ENCODE measurements at regions not wholly inside any gene's neighbourhood (a gene's known extent, or its start where the extent isn't known, plus 50 kb on each side); places are given as distances from the start of the nearest gene placed in this dataset.

- H3K27ac ChIP-seq (ENCODE audit: low read length): no peak overlapping the region
- no peak for ATAC-seq
- no peak for DNase-seq
- H3K4me3 ChIP-seq (ENCODE audit: low read length): no peak overlapping the region
- WGBS: 54% methylated on average over 5 of the region's 5 CpGs
- H3K9me3 ChIP-seq (ENCODE audit: control insufficient read depth, low read length): no peaks in the 10 kb centered on the region
- H3K4me1 ChIP-seq (ENCODE audit: control insufficient read depth, insufficient read depth, low read length): peaks cover 1% of the 10 kb centered on the region
- H3K27me3 ChIP-seq (ENCODE audit: control insufficient read depth, insufficient read depth): no peaks in the 10 kb centered on the region
- intact Hi-C loops (cut with DNase I): no loop called here
Measured at GRCh38 chr2:177020524-177021119, 192.0 kb upstream of the HNRNPA3 start.

DNA sequence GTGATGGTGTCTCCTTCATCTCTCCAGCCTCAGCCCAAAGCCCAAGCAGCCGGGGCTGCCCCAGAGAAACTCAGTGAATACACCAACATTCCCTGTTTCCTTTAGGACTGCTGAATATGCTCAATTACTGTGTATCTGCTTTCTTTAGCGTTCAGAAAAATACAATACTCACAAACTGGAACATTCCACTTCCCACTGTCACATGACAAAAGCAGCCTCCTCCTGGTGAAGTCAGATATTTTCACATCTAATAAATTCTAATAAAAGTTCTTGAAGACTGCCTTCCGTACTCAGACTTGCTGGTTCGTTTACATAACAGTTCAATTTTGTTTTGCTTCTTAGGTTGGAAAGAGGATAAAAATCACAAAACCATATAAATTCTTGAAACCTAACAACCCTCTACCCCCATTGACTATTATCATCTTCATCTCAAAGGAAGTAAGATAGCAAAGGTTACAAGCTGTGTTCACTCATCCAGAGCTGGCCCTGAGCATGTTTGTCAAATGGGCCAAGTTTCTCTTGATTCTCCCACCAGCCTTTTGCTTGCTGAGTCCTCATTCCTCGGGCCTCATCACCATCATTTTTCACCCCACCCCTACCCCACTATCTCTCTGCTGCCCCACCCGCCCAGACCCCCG is 190.8 kb upstream of the HNRNPA3 start:
- peaks cover 1% of the 10 kb centered on the region for H3K4me1 ChIP-seq (ENCODE audit: control insufficient read depth, insufficient read depth, low read length)
- DNase-seq: no peak
- 65% methylated on average over 7 of the region's 7 CpGs for WGBS
- intact Hi-C loops (cut with DNase I): no loop called here
- no peak overlapping the region for H3K27ac ChIP-seq (ENCODE audit: low read length)
- no peak overlapping the region for H3K4me3 ChIP-seq (ENCODE audit: low read length)
- H3K9me3 ChIP-seq (ENCODE audit: control insufficient read depth, low read length): no peaks in the 10 kb centered on the region
- no peak for ATAC-seq
- H3K27me3 ChIP-seq (ENCODE audit: control insufficient read depth, insufficient read depth): no peaks in the 10 kb centered on the region

DNA sequence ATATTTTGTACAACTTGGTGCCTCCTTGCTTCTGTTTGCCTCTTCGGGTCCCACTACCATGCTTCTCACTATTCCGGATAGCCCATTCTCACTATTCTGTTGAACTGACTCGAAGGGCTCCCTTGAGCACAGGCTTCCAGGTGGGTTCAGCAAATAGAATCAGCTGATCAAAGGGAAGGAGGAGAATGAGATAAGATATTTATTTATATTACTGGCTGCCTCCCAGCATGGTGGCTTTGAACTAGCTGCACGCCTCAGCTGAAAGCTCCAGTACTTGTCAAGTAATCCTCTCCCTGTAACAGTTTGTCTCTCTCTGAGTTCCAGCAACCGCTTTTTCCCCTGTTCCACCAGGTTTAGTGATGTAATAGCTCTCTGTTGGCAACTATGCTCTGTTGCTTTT is 187.8 kb upstream of the HNRNPA3 start:
- intact Hi-C loops (cut with DNase I): no loop called here
- DNase-seq (no peak), ATAC-seq (no peak)
- 52% methylated on average over 5 of the region's 5 CpGs for WGBS
- H3K9me3 ChIP-seq (ENCODE audit: control insufficient read depth, low read length): no peaks in the 10 kb centered on the region
- no peak overlapping the region for H3K4me3 ChIP-seq (ENCODE audit: low read length)
- no peak overlapping the region for H3K27ac ChIP-seq (ENCODE audit: low read length)
- no peaks in the 10 kb centered on the region for H3K27me3 ChIP-seq (ENCODE audit: control insufficient read depth, insufficient read depth)
- peaks cover 1% of the 10 kb centered on the region for H3K4me1 ChIP-seq (ENCODE audit: control insufficient read depth, insufficient read depth, low read length)

- WGBS: 59% methylated on average over 2 of the region's 2 CpGs
- DNase-seq: no peak
- intact Hi-C loops (cut with DNase I): no loop called here
- Histone ChIP-seq H3K9me3 (ENCODE audit: control insufficient read depth, low read length) (no peaks in the 10 kb centered on the region), H3K4me3 (ENCODE audit: low read length) (no peak overlapping the region), H3K27ac (ENCODE audit: low read length) (no peak overlapping the region), H3K4me1 (ENCODE audit: control insufficient read depth, insufficient read depth, low read length) (no peaks in the 10 kb centered on the region), H3K27me3 (ENCODE audit: control insufficient read depth, insufficient read depth) (no peaks in the 10 kb centered on the region)
- ATAC-seq: no peak
Measured at GRCh38 chr2:177026253-177026652, 186.3 kb upstream of the HNRNPA3 start.

GRCh38 chr2:177026956-177027355 is 185.6 kb upstream of the HNRNPA3 start:
- ATAC-seq (no peak), DNase-seq (no peak)
- H3K4me3 ChIP-seq (ENCODE audit: low read length): no peak overlapping the region
- H3K27me3 ChIP-seq (ENCODE audit: control insufficient read depth, insufficient read depth): no peaks in the 10 kb centered on the region
- no peaks in the 10 kb centered on the region for H3K9me3 ChIP-seq (ENCODE audit: control insufficient read depth, low read length)
- no peak overlapping the region for H3K27ac ChIP-seq (ENCODE audit: low read length)
- H3K4me1 ChIP-seq (ENCODE audit: control insufficient read depth, insufficient read depth, low read length): no peaks in the 10 kb centered on the region
- intact Hi-C loops (cut with DNase I): no loop called here
- WGBS: 81% methylated on average over 2 of the region's 2 CpGs

DNA sequence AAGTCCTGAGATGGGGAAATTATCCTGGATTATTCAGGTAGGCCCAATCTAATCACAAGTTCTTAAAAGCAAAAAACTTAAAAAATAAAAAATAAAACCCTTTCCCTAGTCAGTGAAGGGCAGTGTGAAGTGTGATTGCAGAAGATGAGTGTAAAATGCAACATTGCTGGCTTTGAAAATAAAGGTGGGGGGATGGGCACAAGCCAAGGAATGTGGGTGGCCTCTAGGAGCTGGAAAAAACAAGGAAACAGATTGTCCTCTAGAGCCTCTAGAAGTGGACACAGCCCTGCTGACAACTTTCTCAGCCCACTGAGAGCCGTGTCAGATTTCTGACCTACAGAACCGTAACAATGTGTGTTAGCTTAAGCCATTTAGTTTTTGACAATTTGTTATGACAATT is 184.3 kb upstream of the HNRNPA3 start:
- no peak overlapping the region for H3K27ac ChIP-seq (ENCODE audit: low read length)
- H3K27me3 ChIP-seq (ENCODE audit: control insufficient read depth, insufficient read depth): no peaks in the 10 kb centered on the region
- no peaks in the 10 kb centered on the region for H3K4me1 ChIP-seq (ENCODE audit: control insufficient read depth, insufficient read depth, low read length)
- ATAC-seq: no peak
- DNase-seq: no peak
- H3K4me3 ChIP-seq (ENCODE audit: low read length): no peak overlapping the region
- no peaks in the 10 kb centered on the region for H3K9me3 ChIP-seq (ENCODE audit: control insufficient read depth, low read length)
- intact Hi-C loops (cut with DNase I): no loop called here
- 83% methylated on average over 2 of the region's 2 CpGs for WGBS

DNA sequence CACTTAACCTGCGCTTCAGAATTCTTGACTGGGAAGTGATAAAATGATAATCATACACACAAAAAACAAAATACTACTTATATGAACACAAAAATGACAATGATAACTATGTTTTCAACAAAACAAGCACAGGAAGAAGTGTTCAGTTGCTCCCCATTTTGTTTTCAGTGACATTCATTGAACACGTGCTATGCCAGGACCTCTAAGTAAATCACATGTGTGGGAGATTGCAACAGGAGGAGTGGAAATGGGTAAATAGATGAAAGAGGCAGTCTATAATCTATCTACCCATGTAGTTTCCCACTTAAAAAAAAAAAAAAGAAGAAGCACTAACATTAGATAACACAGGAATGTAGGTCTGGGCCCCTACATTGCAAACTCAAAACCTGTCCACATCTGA is 183.5 kb upstream of the HNRNPA3 start:
- ATAC-seq (no peak), DNase-seq (no peak)
- intact Hi-C loops (cut with DNase I): no loop called here
- H3K27ac ChIP-seq (ENCODE audit: low read length): no peak overlapping the region
- H3K9me3 ChIP-seq (ENCODE audit: control insufficient read depth, low read length): no peaks in the 10 kb centered on the region
- WGBS: 78% methylated on average over 2 of the region's 2 CpGs
- no peaks in the 10 kb centered on the region for H3K27me3 ChIP-seq (ENCODE audit: control insufficient read depth, insufficient read depth)
- H3K4me1 ChIP-seq (ENCODE audit: control insufficient read depth, insufficient read depth, low read length): no peaks in the 10 kb centered on the region
- H3K4me3 ChIP-seq (ENCODE audit: low read length): no peak overlapping the region

DNA sequence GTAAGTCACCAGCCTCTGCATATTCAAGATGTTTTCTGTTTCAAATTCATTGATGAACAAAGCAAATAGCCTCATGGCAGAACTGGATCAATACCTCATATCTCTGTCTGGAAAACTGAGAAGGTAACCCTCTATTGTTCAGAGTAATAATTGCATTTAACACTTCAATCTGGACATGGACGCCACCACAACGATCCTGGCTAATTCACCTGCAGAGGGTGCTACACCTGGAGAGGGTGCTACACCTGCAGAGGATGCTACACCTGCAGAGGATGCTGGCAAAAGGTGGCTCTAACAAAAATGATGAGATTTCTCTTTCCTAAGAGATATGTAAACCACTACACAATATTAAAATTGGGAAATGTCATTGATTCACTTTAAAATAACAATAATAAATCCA is 183.1 kb upstream of the HNRNPA3 start:
- H3K27ac ChIP-seq (ENCODE audit: low read length): no peak overlapping the region
- no peak for DNase-seq
- no peaks in the 10 kb centered on the region for H3K9me3 ChIP-seq (ENCODE audit: control insufficient read depth, low read length)
- ATAC-seq: no peak
- 56% methylated on average over 2 of the region's 2 CpGs for WGBS
- no peak overlapping the region for H3K4me3 ChIP-seq (ENCODE audit: low read length)
- H3K27me3 ChIP-seq (ENCODE audit: control insufficient read depth, insufficient read depth): no peaks in the 10 kb centered on the region
- intact Hi-C loops (cut with DNase I): no loop called here
- H3K4me1 ChIP-seq (ENCODE audit: control insufficient read depth, insufficient read depth, low read length): no peaks in the 10 kb centered on the region

DNA sequence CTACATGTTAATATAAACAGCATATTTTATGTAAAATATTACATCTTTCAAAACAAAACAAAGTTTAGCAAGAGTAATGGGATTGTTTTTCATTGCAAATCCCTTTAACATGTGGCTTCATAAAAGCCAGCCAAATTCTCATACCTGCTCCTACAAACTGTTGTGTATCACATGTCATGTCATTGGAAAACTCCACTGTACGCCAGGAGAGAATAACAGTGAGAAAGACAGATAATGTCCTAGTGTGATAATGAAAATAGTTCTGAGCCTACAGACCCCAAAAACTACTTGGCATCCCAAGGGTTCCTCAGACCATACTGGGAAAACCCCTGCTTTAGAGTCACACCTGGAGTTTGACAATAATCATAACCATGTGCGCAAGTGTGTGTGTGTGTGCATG is 182.7 kb upstream of the HNRNPA3 start:
- H3K27me3 ChIP-seq (ENCODE audit: control insufficient read depth, insufficient read depth): no peaks in the 10 kb centered on the region
- no peak overlapping the region for H3K27ac ChIP-seq (ENCODE audit: low read length)
- ATAC-seq: no peak
- DNase-seq: no peak
- 89% methylated on average over 2 of the region's 2 CpGs for WGBS
- intact Hi-C loops (cut with DNase I): no loop called here
- no peaks in the 10 kb centered on the region for H3K4me1 ChIP-seq (ENCODE audit: control insufficient read depth, insufficient read depth, low read length)
- H3K4me3 ChIP-seq (ENCODE audit: low read length): no peak overlapping the region
- no peaks in the 10 kb centered on the region for H3K9me3 ChIP-seq (ENCODE audit: control insufficient read depth, low read length)

DNA sequence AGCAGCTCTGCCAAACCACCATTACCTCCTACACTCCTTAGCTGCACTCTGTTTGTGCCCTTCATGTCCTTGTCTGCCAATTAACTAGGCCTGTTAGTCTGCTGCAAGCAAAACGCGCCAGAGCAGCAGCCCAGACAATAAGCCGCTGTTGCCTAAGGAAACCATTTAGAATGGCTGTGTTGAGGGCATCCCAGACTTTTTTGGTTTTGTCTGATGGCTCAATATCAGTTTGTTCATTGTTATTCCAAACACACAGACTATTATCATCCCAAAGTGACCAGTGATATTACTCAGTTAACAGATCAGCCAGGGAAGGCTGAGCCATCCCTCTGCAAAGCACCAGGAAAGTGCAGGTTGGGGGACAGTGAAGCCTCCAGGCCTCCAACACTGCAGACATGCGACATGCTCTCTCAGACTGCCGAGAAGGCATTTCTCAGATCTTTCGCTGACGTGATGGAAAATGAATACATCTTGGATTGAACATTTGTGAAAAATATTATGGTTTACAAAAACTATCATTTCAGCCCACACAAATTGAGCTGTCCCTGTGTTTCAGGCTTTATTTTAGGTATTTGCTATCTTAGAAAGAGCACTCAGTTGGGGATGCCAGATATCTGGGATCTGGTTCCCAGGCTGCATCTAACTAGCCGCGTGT is 182.0 kb upstream of the HNRNPA3 start:
- intact Hi-C loops (cut with DNase I): no loop called here
- Histone ChIP-seq H3K27me3 (ENCODE audit: control insufficient read depth, insufficient read depth) (no peaks in the 10 kb centered on the region), H3K4me1 (ENCODE audit: control insufficient read depth, insufficient read depth, low read length) (no peaks in the 10 kb centered on the region), H3K9me3 (ENCODE audit: control insufficient read depth, low read length) (no peaks in the 10 kb centered on the region), H3K4me3 (ENCODE audit: low read length) (no peak overlapping the region), H3K27ac (ENCODE audit: low read length) (no peak overlapping the region)
- DNase-seq (no peak), ATAC-seq (no peak)
- WGBS: 84% methylated on average over 9 of the region's 9 CpGs

- Histone ChIP-seq H3K27me3 (ENCODE audit: control insufficient read depth, insufficient read depth) (no peaks in the 10 kb centered on the region), H3K9me3 (ENCODE audit: control insufficient read depth, low read length) (no peaks in the 10 kb centered on the region), H3K4me1 (ENCODE audit: control insufficient read depth, insufficient read depth, low read length) (no peaks in the 10 kb centered on the region), H3K4me3 (ENCODE audit: low read length) (no peak overlapping the region), H3K27ac (ENCODE audit: low read length) (no peak overlapping the region)
- DNase-seq (no peak), ATAC-seq (no peak)
- WGBS: 48% methylated on average over 3 of the region's 3 CpGs
- intact Hi-C loops (cut with DNase I): no loop called here
Measured at GRCh38 chr2:177031438-177032180, 181.0 kb upstream of the HNRNPA3 start.
